Coronary artery (tissue), 2 donors: ENCODE measurements at regions not wholly inside any gene's neighbourhood (a gene's known extent, or its start where the extent isn't known, plus 50 kb on each side); places are given as distances from the start of the nearest gene placed in this dataset.

Source experiments
- DNase-seq: peaks from one replicate; pipeline ENCODE4 v3.0.0-alpha.2; 2017; ENCODE audit warnings: low spot score
- H3K27ac ChIP-seq, 2 donors: fragments of 200-600 bp; sonication (generic); one replicate each; pipeline ENCODE4 v1.5.1; 2016 to 2019
- H3K4me3 ChIP-seq: fragments of 200-600 bp; sonication (generic); 2 replicates; pipeline ENCODE4 v1.5.1; 2016; ENCODE audit warnings: mild to moderate bottlenecking, moderate library complexity
- TF ChIP-seq, protein P1 (sequence below): fragments of 200-600 bp; sonication (generic); IDR thresholded peaks from one replicate; pipeline ENCODE4 v1.5.1; 2019; ENCODE audit warnings: antibody characterized with exemption

DNA sequence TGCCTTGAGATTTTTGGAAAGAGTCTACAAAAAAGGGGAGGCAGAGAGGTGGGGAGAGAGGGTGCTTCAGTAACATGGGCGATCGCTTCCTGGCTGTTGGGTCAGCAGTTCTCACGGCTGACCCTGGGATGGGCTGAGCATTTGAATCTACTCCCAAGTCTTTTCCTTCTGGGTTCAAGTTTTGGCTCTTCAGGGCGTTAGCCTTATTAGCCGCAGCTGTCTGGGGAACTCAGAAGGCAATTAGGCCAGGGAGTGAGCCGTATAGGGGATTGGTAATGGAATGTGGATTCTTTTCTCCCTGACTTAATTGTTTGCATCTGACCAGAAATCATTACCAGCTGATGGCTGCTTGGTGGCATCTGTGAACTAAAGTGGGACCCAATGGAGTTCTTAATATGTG, 250.5 kb upstream of the SKOR2 start:
- Histone ChIP-seq H3K27ac (no peak overlapping the region), H3K4me3 (no peak overlapping the region)
- TF ChIP-seq, protein P1, sequence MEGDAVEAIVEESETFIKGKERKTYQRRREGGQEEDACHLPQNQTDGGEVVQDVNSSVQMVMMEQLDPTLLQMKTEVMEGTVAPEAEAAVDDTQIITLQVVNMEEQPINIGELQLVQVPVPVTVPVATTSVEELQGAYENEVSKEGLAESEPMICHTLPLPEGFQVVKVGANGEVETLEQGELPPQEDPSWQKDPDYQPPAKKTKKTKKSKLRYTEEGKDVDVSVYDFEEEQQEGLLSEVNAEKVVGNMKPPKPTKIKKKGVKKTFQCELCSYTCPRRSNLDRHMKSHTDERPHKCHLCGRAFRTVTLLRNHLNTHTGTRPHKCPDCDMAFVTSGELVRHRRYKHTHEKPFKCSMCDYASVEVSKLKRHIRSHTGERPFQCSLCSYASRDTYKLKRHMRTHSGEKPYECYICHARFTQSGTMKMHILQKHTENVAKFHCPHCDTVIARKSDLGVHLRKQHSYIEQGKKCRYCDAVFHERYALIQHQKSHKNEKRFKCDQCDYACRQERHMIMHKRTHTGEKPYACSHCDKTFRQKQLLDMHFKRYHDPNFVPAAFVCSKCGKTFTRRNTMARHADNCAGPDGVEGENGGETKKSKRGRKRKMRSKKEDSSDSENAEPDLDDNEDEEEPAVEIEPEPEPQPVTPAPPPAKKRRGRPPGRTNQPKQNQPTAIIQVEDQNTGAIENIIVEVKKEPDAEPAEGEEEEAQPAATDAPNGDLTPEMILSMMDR, result no peak
- DNase-seq, result no peak

DNA sequence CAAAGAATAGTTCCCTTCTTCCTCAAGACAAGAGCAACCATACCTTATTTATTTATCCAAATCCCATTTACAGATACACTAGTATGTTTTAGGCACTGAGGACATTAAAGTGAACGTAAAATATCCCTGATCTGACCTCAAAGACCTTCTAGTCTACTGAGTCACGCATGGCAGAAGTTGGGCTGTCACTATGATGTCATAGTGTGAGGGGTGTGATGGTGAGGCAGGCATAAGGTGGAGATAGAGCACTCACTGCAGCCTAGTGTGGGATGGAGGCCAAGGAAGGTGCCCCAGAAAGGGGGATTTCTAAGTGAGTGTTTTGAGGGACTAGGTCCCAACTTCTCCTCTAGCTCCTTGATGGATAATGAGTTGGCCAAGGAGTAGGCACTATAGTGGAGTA, 249.5 kb upstream of the SKOR2 start:
- Histone ChIP-seq H3K4me3 (no peak overlapping the region), H3K27ac (no peak overlapping the region)
- TF ChIP-seq, protein P1, result no peak
- DNase-seq, result peak; percentile 8

DNA sequence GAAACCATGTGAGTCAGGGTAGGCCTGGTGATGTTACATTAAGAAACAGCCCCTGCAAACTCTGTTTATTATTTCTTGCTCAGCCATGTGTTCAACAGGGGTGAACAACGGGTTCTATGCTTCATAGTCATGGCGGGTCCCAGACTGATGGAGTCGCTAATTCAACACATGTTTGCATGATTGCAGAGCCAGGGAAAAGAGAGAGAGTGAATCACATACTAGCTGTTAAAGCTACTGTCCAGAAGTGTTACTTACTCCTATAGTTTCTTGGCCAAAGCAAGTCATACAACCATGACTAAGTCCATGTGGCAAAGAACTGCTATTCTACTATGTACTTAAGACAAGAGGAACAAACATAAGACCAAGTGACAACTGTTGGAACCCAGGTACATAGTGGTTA, 241.2 kb upstream of the SKOR2 start:
- Histone ChIP-seq H3K27ac (no peak overlapping the region), H3K4me3 (no peak overlapping the region)
- DNase-seq, result no peak
- TF ChIP-seq, protein P1, result no peak

DNA sequence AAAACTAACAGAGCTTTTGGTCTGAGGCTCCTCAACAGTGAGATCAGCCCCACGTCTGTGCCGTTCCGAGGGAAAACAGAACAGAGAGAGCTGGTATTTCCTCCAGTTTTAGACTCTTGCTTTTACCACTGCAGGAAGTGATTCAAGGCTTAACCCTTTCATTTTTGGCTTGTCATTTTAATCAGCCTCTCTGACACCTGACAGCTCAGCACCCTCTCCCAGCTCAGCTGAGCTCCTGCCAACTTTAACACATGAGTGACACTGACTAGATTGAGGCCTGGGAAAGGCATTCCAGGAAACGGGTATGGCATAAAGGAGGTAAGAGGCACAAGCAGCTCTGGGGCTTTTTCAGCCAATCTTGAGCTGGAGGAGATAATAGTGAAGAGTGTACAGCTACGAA, 239.4 kb upstream of the SKOR2 start:
- no peak for DNase-seq
- Histone ChIP-seq H3K4me3 (no peak overlapping the region), H3K27ac (no peak overlapping the region)
- TF ChIP-seq, protein P1, result no peak

DNA sequence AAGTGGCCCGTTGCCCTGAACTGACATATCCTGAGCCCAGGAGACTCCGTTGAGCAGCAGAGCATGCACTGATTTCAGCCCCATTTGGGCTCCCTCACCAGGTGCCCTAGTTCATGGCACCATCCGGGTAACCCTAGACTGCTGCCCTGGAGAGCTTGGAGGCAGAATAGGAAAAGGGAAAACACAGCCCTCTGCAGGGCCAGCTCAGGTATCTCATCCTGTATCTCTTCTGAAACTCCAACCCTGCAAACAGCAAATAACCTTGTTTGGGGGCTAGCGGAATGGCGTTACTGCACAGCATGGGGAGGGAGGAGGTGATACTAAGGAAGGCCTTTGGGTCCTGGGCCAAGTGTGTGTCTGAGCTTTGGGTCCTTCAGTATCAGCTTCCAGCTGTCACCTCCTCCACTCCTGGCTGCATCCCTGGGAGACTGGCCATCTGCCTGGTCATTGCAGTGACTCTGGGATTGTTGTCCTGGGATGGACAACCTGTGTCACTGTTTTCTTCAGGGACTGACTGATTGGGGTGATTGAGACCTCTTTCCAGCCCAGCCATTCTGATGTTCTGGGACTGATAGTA, 233.8 kb upstream of the SKOR2 start:
- Histone ChIP-seq H3K27ac (no peak overlapping the region), H3K4me3 (no peak overlapping the region)
- DNase-seq, result peak; percentile 21
- TF ChIP-seq, protein P1, result no peak

DNA sequence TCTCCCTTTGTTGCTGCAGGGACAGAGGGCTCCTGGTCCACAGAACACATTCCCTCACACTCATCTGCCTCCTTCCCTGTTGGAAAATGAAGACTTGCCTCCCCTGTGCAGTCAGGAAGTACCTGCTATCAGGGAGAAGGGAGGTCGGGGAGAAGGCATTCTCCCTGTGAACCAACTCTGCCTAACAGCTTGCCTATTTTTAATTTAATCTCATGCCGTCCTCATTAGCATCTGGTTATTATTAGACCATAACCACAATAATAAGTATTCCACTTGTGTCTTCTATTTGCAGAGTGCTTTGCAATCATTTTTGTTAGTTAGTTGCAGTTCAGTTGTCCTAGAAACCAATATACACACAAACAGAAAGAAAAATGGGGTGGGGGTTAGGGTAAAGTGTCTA, 232.6 kb upstream of the SKOR2 start:
- Histone ChIP-seq H3K27ac (no peak overlapping the region), H3K4me3 (no peak overlapping the region)
- peak; percentile 19 for DNase-seq
- TF ChIP-seq, protein P1, result no peak

DNA sequence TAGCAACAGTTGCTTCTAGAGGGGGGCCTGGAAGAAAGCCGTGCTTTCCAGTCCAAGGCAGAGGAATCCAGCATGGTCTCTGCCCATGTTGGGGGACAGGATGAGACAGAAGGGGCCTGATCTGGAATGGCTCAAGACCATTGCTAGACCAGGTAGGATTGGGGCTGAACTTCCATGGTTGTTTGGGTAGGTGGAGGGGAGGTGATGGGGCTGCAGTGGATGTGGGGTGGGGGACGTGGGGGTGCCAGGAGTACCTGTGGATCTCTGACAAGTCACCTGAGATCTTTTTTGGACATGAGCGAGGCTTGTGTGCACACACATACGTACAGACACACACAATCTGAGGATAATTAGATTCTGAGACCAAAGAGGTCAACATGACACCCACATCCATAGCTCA, 228.7 kb upstream of the SKOR2 start:
- H3K4me3 ChIP-seq, result no peak overlapping the region
- TF ChIP-seq, protein P1, result no peak
- no peak overlapping the region for H3K27ac ChIP-seq
- peak; percentile 52 for DNase-seq
